Parathyroid adenoma (tissue), 2 donors: ENCODE measurements at regions not wholly inside any gene's neighbourhood (a gene's known extent, or its start where the extent isn't known, plus 50 kb on each side); places are given as distances from the start of the nearest gene placed in this dataset.

Experiments used
- H2AFZ ChIP-seq: fragments of 300-600 bp; sonication (generic); one replicate; pipeline ENCODE4 v1.7.0; 2017; ENCODE audit warnings: antibody characterized with exemption, mild to moderate bottlenecking
- H3K27ac ChIP-seq: fragments of 300-600 bp; sonication (generic); one replicate; pipeline ENCODE4 v1.7.0; 2017
- H3K27me3 ChIP-seq: fragments of 300-600 bp; sonication (generic); one replicate; pipeline ENCODE4 v1.7.0; 2017; ENCODE audit warnings: low read length; ENCODE audit not compliant: control insufficient read depth, insufficient read depth
- H3K36me3 ChIP-seq: fragments of 300-600 bp; sonication (generic); one replicate; pipeline ENCODE4 v1.7.0; 2017; ENCODE audit warnings: low read length; ENCODE audit not compliant: control insufficient read depth, insufficient read depth
- H3K4me1 ChIP-seq: fragments of 300-600 bp; sonication (generic); one replicate; pipeline ENCODE4 v1.7.0; 2017; ENCODE audit warnings: control low read depth
- H3K4me2 ChIP-seq: fragments of 300-600 bp; sonication (generic); one replicate; pipeline ENCODE4 v1.7.0; 2017; ENCODE audit warnings: low read length
- H3K4me3 ChIP-seq: fragments of 300-600 bp; sonication (generic); one replicate; pipeline ENCODE4 v1.7.0; 2017; ENCODE audit warnings: low read depth, low read length
- H3K79me2 ChIP-seq: fragments of 300-600 bp; sonication (generic); one replicate; pipeline ENCODE4 v1.7.0; 2017; ENCODE audit warnings: control low read depth
- H3K9ac ChIP-seq: fragments of 300-600 bp; sonication (generic); one replicate; pipeline ENCODE4 v1.7.0; 2017; ENCODE audit warnings: mild to moderate bottlenecking
- H3K9me3 ChIP-seq: fragments of 300-600 bp; sonication (generic); one replicate; pipeline ENCODE4 v1.7.0; 2017; ENCODE audit warnings: low read length; ENCODE audit not compliant: control insufficient read depth
- TF ChIP-seq, protein P1 (sequence below): fragments of 300-600 bp; sonication (generic); IDR thresholded peaks from one replicate; pipeline ENCODE4 v1.7.0; 2017; ENCODE audit warnings: antibody characterized with exemption, mild to moderate bottlenecking
- donor health status: primary hyperparathyroidism.

DNA sequence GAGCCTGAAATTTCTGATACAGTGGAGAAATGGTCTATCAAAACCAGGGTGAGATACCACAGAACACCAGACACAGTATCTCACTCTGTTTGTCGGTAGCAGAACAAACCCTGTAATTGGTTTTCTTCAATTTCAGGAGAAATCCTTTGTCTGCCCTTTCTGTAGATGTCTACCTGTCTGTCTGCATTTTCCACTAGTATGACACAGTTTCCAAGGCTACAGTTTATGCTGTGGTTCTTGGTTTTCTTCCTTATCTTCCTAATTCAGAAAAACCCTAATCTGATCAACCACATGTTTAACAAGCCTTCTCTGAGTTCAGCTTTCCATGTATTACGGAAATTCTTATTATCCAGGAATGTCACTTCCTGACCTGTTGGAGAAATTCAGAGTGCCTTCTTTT, 70.8 kb downstream of the SCN11A start:
- no peaks in the 10 kb centered on the region for H3K36me3 ChIP-seq
- H3K79me2 ChIP-seq: no peaks in the 10 kb centered on the region
- no peak overlapping the region for H3K4me2 ChIP-seq
- H3K4me1 ChIP-seq: no peaks in the 10 kb centered on the region
- no peak overlapping the region for H3K4me3 ChIP-seq
- H3K27ac ChIP-seq: no peak overlapping the region
- TF ChIP-seq, protein P1, sequence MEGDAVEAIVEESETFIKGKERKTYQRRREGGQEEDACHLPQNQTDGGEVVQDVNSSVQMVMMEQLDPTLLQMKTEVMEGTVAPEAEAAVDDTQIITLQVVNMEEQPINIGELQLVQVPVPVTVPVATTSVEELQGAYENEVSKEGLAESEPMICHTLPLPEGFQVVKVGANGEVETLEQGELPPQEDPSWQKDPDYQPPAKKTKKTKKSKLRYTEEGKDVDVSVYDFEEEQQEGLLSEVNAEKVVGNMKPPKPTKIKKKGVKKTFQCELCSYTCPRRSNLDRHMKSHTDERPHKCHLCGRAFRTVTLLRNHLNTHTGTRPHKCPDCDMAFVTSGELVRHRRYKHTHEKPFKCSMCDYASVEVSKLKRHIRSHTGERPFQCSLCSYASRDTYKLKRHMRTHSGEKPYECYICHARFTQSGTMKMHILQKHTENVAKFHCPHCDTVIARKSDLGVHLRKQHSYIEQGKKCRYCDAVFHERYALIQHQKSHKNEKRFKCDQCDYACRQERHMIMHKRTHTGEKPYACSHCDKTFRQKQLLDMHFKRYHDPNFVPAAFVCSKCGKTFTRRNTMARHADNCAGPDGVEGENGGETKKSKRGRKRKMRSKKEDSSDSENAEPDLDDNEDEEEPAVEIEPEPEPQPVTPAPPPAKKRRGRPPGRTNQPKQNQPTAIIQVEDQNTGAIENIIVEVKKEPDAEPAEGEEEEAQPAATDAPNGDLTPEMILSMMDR: no peak
- H3K9me3 ChIP-seq: no peaks in the 10 kb centered on the region
- no peak overlapping the region for H2AFZ ChIP-seq
- no peaks in the 10 kb centered on the region for H3K27me3 ChIP-seq
- no peak overlapping the region for H3K9ac ChIP-seq

DNA sequence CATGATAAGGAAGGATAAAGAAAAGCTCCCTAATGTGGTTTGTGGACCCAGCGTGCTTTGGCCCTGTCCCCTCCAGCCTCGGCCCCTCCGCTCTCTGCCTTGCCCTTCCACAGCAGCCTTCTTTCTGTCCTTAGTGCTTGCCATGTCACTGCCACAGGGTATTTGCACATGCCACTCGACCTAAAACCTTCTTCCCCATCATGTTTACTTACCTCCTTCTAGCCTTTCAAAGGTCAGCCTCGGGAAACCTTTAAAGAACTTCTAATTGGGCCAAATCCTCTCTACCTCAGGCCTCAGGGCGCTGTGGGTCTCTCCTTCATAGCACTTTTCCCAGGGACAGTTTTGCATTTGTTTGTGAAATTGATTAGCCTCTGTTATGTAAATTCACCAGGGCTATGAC, 73.0 kb downstream of the SCN11A start:
- H3K79me2 ChIP-seq: no peaks in the 10 kb centered on the region
- no peaks in the 10 kb centered on the region for H3K4me1 ChIP-seq
- H3K9me3 ChIP-seq: no peaks in the 10 kb centered on the region
- TF ChIP-seq, protein P1: no peak
- H2AFZ ChIP-seq: no peak overlapping the region
- no peak overlapping the region for H3K27ac ChIP-seq
- H3K4me3 ChIP-seq: no peak overlapping the region
- no peaks in the 10 kb centered on the region for H3K27me3 ChIP-seq
- no peaks in the 10 kb centered on the region for H3K36me3 ChIP-seq
- no peak overlapping the region for H3K4me2 ChIP-seq
- no peak overlapping the region for H3K9ac ChIP-seq

DNA sequence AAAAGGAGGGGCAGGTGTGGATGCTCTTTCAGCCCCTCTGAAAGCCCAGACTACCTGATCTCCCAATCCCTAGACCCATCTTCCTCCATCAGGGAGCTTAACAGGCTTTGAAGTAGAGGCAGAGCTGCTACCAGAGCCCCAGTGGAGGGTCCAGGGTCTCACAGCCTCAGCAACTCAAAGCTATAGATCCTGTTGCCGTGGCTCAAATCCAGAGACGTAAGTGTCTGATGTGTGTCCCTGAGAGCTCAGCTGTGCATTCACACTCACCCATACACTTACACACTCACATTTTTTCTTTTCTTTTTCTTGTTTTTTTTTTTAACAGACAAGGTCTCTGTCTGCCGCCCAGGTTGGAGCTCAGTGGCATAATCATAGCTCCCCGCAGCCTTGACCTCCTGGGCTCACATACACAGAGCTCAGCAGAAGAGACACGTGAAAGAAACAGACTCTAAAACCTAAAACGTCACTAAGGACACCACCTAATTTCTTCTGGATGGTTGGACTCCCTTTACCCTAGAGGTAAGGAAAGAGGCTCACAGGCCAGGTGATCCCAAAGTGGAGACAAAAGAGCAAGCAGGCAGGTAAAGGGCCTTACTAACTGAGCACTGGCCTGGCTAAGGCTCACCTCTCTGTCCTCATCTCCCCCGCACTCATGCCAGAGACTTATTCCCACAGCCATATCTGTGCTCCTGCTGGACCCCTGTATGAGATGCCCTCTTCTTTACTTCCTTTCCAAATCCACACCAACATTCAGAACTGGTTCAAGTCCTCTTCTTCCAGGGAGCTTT, 80.7 kb downstream of the SCN11A start:
- Histone ChIP-seq H3K4me2 (no peak overlapping the region), H3K79me2 (no peaks in the 10 kb centered on the region), H3K9me3 (no peaks in the 10 kb centered on the region), H3K27me3 (no peaks in the 10 kb centered on the region), H3K27ac (no peak overlapping the region), H3K9ac (no peak overlapping the region), H3K36me3 (no peaks in the 10 kb centered on the region), H3K4me3 (no peak overlapping the region), H3K4me1 (no peaks in the 10 kb centered on the region), H2AFZ (no peak overlapping the region)
- TF ChIP-seq, protein P1: no peak

DNA sequence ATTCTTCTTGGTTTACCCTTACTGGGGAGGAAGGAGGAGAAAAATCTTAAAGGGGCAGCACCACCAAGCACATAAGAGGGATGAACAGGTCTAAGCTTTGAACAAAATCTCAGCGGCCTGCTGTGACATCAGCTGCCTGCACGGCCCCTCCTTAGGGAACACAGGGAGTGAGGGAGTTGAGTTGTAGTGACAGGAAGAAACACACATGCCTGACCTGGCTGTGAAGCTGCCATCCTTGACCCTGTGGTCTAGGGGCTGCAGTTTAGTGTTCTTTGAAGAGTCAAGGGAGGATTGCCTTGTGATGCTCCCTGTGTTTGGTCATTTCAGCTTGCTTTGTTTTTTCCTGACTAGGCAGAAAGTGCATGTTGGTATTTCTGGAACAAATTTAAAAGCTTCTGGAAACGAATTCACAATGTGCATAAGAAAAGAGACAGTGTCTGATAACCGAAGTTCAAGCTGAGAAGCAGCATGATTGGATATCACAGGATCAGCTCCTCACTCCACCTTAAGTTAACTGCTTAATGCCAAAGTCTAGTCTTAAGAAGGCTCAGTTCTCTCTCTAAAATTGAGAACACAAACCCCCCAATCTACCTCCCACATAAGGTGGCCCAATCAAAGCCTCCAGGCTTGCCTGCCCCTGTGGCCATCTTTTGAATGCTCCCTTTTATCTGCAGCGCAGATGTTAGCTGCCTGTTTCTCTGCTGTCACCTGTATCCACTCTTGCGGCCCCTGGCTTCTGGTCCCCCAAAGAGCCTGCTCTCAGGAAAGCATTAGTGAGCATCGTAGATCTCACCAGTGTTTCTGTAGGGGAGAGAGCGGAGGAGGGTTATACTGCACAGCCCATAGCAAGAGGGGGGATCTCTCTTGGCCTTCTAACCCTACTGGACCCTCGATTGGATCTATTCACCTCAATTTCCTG, 82.2 kb downstream of the SCN11A start:
- Histone ChIP-seq H3K79me2 (no peaks in the 10 kb centered on the region), H3K4me1 (no peaks in the 10 kb centered on the region), H3K36me3 (no peaks in the 10 kb centered on the region), H3K27me3 (no peaks in the 10 kb centered on the region), H3K4me3 (no peak overlapping the region), H3K9me3 (no peaks in the 10 kb centered on the region), H3K27ac (no peak overlapping the region), H2AFZ (no peak overlapping the region), H3K4me2 (no peak overlapping the region), H3K9ac (no peak overlapping the region)
- TF ChIP-seq, protein P1: no peak
